Head of caudate nucleus (tissue), 42 donors: ENCODE measurements at regions not wholly inside any gene's neighbourhood (a gene's known extent, or its start where the extent isn't known, plus 50 kb on each side); places are given as distances from the start of the nearest gene placed in this dataset.
"Not testable (repeated sequence)": the region's sequence is repeated elsewhere in the genome, so short reads cannot be mapped to it uniquely, and the experiment has no call there.

ENCODE experiments used
- DNase-seq, 42 donors: peaks; one replicate each; pipeline versions ENCODE4 v3.0.0 to v3.0.0-alpha.2; 2020 to 2021; ENCODE audit warnings: mixed read lengths in 7 of 42
- intact Hi-C: fragments of 100-400 bp; cut with DNase I; formaldehyde crosslinking; loops from one replicate; pipeline ENCODE4 v1.15.0; 2022

GRCh38 chr1:224061436-224061835 is 52.5 kb upstream of the FBXO28 start:
- intact Hi-C loops, result no loop called here
- DNase-seq, result no peak

- intact Hi-C loops, result no loop called here
- no peak for DNase-seq
Observed at GRCh38 chr1:224059897-224060427, 53.9 kb upstream of the FBXO28 start.

GRCh38 chr1:224058303-224058702 is 55.6 kb upstream of the FBXO28 start:
- intact Hi-C loops, result no loop called here
- no peak for DNase-seq

- intact Hi-C loops, result no loop called here
Observed at GRCh38 chr1:224057461-224058199, 56.3 kb upstream of the FBXO28 start.

GRCh38 chr1:224054611-224055010 is 59.3 kb upstream of the FBXO28 start:
- intact Hi-C loops, result no loop called here
- no peak for DNase-seq

More at GRCh38 chr1:224057461-224058199, 56.3 kb upstream of the FBXO28 start:
- DNase-seq, result no peak

GRCh38 chr1:224054012-224054411 is 59.9 kb upstream of the FBXO28 start:
- intact Hi-C loops, result no loop called here

GRCh38 chr1:224053456-224053855 is 60.5 kb upstream of the FBXO28 start:
- no peak for DNase-seq
- intact Hi-C loops, result no loop called here

More at GRCh38 chr1:224054012-224054411, 59.9 kb upstream of the FBXO28 start:
- no peak for DNase-seq

- DNase-seq, result no peak
- intact Hi-C loops, result no loop called here
Observed at GRCh38 chr1:224052772-224053171, 61.1 kb upstream of the FBXO28 start.

GRCh38 chr1:224051782-224052181 is 62.1 kb upstream of the FBXO28 start:
- intact Hi-C loops, DNase-seq: not testable (repeated sequence)

- DNase-seq, result no peak
- intact Hi-C loops, result no loop called here
Observed at GRCh38 chr1:224051086-224051406, 62.9 kb upstream of the FBXO28 start.

- no peak for DNase-seq
- intact Hi-C loops, result no loop called here
Observed at GRCh38 chr1:224047538-224047937, 66.4 kb upstream of the FBXO28 start.

GRCh38 chr1:224045556-224045955 is 68.4 kb upstream of the FBXO28 start:
- intact Hi-C loops, result no loop called here
- no peak for DNase-seq

- DNase-seq, result no peak
- intact Hi-C loops, result no loop called here
Observed at GRCh38 chr1:224044420-224044819, 69.5 kb upstream of the FBXO28 start.

GRCh38 chr1:224042557-224043118 is 71.3 kb upstream of the FBXO28 start:
- intact Hi-C loops, result no loop called here
- DNase-seq, result no peak

- intact Hi-C loops, result no loop called here
- DNase-seq, result no peak
Observed at GRCh38 chr1:224041032-224041431, 72.9 kb upstream of the FBXO28 start.

- intact Hi-C loops, result not testable (repeated sequence)
Observed at GRCh38 chr1:224040423-224040822, 73.5 kb upstream of the FBXO28 start.

GRCh38 chr1:224040006-224040405 is 73.9 kb upstream of the FBXO28 start:
- DNase-seq, intact Hi-C loops: not testable (repeated sequence)

More at GRCh38 chr1:224040423-224040822, 73.5 kb upstream of the FBXO28 start:
- not testable (repeated sequence) for DNase-seq

GRCh38 chr1:224038832-224039231 is 75.1 kb upstream of the FBXO28 start:
- DNase-seq, intact Hi-C loops: not testable (repeated sequence)

- DNase-seq, intact Hi-C loops: not testable (repeated sequence)
Observed at GRCh38 chr1:224037362-224037761, 76.5 kb upstream of the FBXO28 start.

GRCh38 chr1:224032608-224033276 is 81.2 kb upstream of the FBXO28 start:
- DNase-seq, intact Hi-C loops: not testable (repeated sequence)
